Body of pancreas (tissue), 4 donors: ENCODE measurements at regions not wholly inside any gene's neighbourhood (a gene's known extent, or its start where the extent isn't known, plus 50 kb on each side); places are given as distances from the start of the nearest gene placed in this dataset.
"Not testable (repeated sequence)": the region's sequence is repeated elsewhere in the genome, so short reads cannot be mapped to it uniquely, and the experiment has no call there.

Source experiments
- CTCF ChIP-seq, 7 experiments: fragments of 450-650 bp in 4 of 7; fragments of 200-600 bp in 3 of 7; sonication (generic) in 3 of 7; IDR thresholded peaks; one replicate each; pipeline ENCODE4 v1.5.1; 2016 to 2019; ENCODE audit warnings: antibody characterized with exemption in 7 of 7
- POLR2A ChIP-seq, 3 donors: fragments of 450-650 bp; IDR thresholded peaks; one replicate each; pipeline ENCODE4 v1.6.1; 2016; ENCODE audit warnings: antibody characterized with exemption in 3 of 3, mild to moderate bottlenecking in 2 of 3

GRCh38 chr5:99515864-99516490 lies 587.2 kb upstream of the CHD1 start:
- TF ChIP-seq POLR2A, CTCF (IDR thresholded peaks at IDR 0.05): not testable (repeated sequence)
